HCT116 (cell line): ENCODE measurements at regions not wholly inside any gene's neighbourhood (a gene's known extent, or its start where the extent isn't known, plus 50 kb on each side); places are given as distances from the start of the nearest gene placed in this dataset.

Source experiments
- CEBPB ChIP-seq: IDR thresholded peaks from 2 replicates; pipeline ENCODE4 v1.6.1; 2012; ENCODE audit warnings: low read depth
- CTCF ChIP-seq, 3 experiments: fragments of 200-600 bp in 1 of 3; sonication (generic) in 1 of 3; IDR thresholded peaks in 2 of 3; conservative IDR thresholded peaks in 1 of 3; 2 replicates each; pipeline ENCODE4 v1.5.1; 2012 to 2017; ENCODE audit warnings: low read depth in 2 of 3, low read length in 2 of 3, antibody characterized with exemption in 1 of 3, borderline replicate concordance in 1 of 3, control low read depth in 1 of 3, mild to moderate bottlenecking in 1 of 3, mixed read lengths in 1 of 3, mixed run types in 1 of 3, moderate library complexity in 1 of 3; ENCODE audit not compliant: insufficient read depth in 1 of 3
- EZH2 ChIP-seq: fragments of 200-600 bp; sonication (generic); IDR thresholded peaks from 2 replicates; pipeline ENCODE4 v1.6.1; 2017; ENCODE audit warnings: antibody characterized with exemption, mixed run types
- EZH2phosphoT487 ChIP-seq: fragments of 200-600 bp; IDR thresholded peaks from 2 replicates; pipeline ENCODE4 v1.6.1; 2018; ENCODE audit warnings: antibody characterized with exemption, borderline replicate concordance
- FOSL1 ChIP-seq: IDR thresholded peaks from 2 replicates; pipeline ENCODE4 v1.6.1; 2012; ENCODE audit warnings: low read depth
- POLR2A ChIP-seq: IDR thresholded peaks from 2 replicates; pipeline ENCODE4 v1.7.0; 2011; ENCODE audit warnings: borderline replicate concordance; ENCODE audit not compliant: insufficient read depth, insufficient read length; ENCODE audit errors: extremely low read depth
- ZNF274 ChIP-seq: fragments of 200-500 bp; sonication (Bioruptor generic); IDR thresholded peaks from 2 replicates; pipeline ENCODE4 v1.6.1; 2014; ENCODE audit warnings: mild to moderate bottlenecking, low read depth, low read length, inconsistent platforms

GRCh38 chr13:54875111-54875510 is 1846.5 kb downstream of the OLFM4 start:
- TF ChIP-seq CTCF (IDR thresholded peaks at IDR 0.05 in 2 of 3, conservative IDR thresholded peaks at IDR 0.05 in 1 of 3; ENCODE audit: borderline replicate concordance in 1 of 3, insufficient read depth in 1 of 3, low read depth in 2 of 3, low read length in 2 of 3) (no peak), EZH2phosphoT487 (no peak), ZNF274 (no peak), CEBPB (no peak), EZH2 (no peak), FOSL1 (no peak), POLR2A (no peak)
